RWPE2 (cell line): ENCODE measurements at regions not wholly inside any gene's neighbourhood (a gene's known extent, or its start where the extent isn't known, plus 50 kb on each side); places are given as distances from the start of the nearest gene placed in this dataset.
"Not testable (repeated sequence)": the region's sequence is repeated elsewhere in the genome, so short reads cannot be mapped to it uniquely, and the experiment has no call there.

Experiments
- ATAC-seq: fragments of 200-7000 bp; cut with Tn5 transposase; 3 replicates; pipeline ENCODE4 v1.9.1; 2021; ENCODE audit warnings: low read depth
- DNase-seq: peaks from one replicate; pipeline ENCODE4 v3.0.0-alpha.2; 2020; ENCODE audit warnings: low spot score
- H3K27ac ChIP-seq: fragments of 450-650 bp; 2 replicates; pipeline ENCODE4 v1.5.1; 2017; ENCODE audit warnings: mild to moderate bottlenecking; ENCODE audit not compliant: poor library complexity, severe bottlenecking
- H3K27me3 ChIP-seq: fragments of 250-450 bp; sonication (Bioruptor Pico); 2 replicates; pipeline ENCODE4 v1.5.1; 2021; ENCODE audit warnings: mild to moderate bottlenecking, moderate library complexity; ENCODE audit not compliant: insufficient read depth, poor library complexity, severe bottlenecking
- H3K36me3 ChIP-seq: fragments of 250-450 bp; sonication (Bioruptor Pico); 2 replicates; pipeline ENCODE4 v1.5.1; 2020; ENCODE audit warnings: low read depth, mild to moderate bottlenecking, moderate library complexity
- H3K4me1 ChIP-seq: fragments of 250-450 bp; sonication (Bioruptor Pico); 2 replicates; pipeline ENCODE4 v1.5.1; 2021; ENCODE audit warnings: mild to moderate bottlenecking, moderate library complexity; ENCODE audit not compliant: insufficient read depth, poor library complexity, severe bottlenecking
- H3K4me3 ChIP-seq: fragments of 250-450 bp; sonication (Bioruptor Pico); 2 replicates; pipeline ENCODE4 v1.5.1; 2021; ENCODE audit warnings: mild to moderate bottlenecking, moderate library complexity; ENCODE audit not compliant: severe bottlenecking
- H3K9me3 ChIP-seq: fragments of 250-450 bp; sonication (Bioruptor Pico); 2 replicates; pipeline ENCODE4 v1.5.1; 2021; ENCODE audit warnings: mild to moderate bottlenecking, moderate library complexity; ENCODE audit not compliant: severe bottlenecking
- CTCF ChIP-seq: fragments of 450-650 bp; IDR thresholded peaks from one replicate; pipeline ENCODE4 v1.5.1; 2017; ENCODE audit warnings: mild to moderate bottlenecking, moderate library complexity; ENCODE audit not compliant: poor library complexity, severe bottlenecking

- Histone ChIP-seq H3K9me3 (peaks cover 3% of the 10 kb centered on the region), H3K27ac (no peak overlapping the region), H3K36me3 (no peaks in the 10 kb centered on the region), H3K4me1 (no peaks in the 10 kb centered on the region), H3K27me3 (peaks cover 28% of the 10 kb centered on the region), H3K4me3 (no peak overlapping the region)
- no peak for TF ChIP-seq CTCF
- no peak for DNase-seq
- no peak for ATAC-seq
These were observed 1143.6 kb downstream of the TMEM121 start for GRCh38 chr14:106670011-106670410.

GRCh38 chr14:106674093-106674492, 1147.7 kb downstream of the TMEM121 start:
- not testable (repeated sequence) for H3K9me3 ChIP-seq, ATAC-seq, H3K4me1 ChIP-seq, H3K4me3 ChIP-seq, H3K27ac ChIP-seq, DNase-seq, H3K36me3 ChIP-seq
- H3K27me3 ChIP-seq = peaks cover 22% of the 10 kb centered on the region

- not testable (repeated sequence) for H3K4me3 ChIP-seq, H3K27ac ChIP-seq, H3K9me3 ChIP-seq, ATAC-seq, DNase-seq, H3K4me1 ChIP-seq, H3K36me3 ChIP-seq
- peaks cover 19% of the 10 kb centered on the region for H3K27me3 ChIP-seq
These were observed 1148.2 kb downstream of the TMEM121 start for GRCh38 chr14:106674509-106675125.

GRCh38 chr14:106675716-106676115, 1149.3 kb downstream of the TMEM121 start:
- H3K4me3 ChIP-seq, ATAC-seq, H3K4me1 ChIP-seq, H3K27ac ChIP-seq, H3K36me3 ChIP-seq, DNase-seq, H3K9me3 ChIP-seq: not testable (repeated sequence)
- peaks cover 15% of the 10 kb centered on the region for H3K27me3 ChIP-seq

GRCh38 chr14:106679776-106680175, 1153.4 kb downstream of the TMEM121 start:
- H3K4me3 ChIP-seq = no peak overlapping the region
- no peak overlapping the region for H3K27ac ChIP-seq
- H3K9me3 ChIP-seq = no peaks in the 10 kb centered on the region
- no peak for TF ChIP-seq CTCF
- ATAC-seq (no peak), DNase-seq (no peak)
- H3K36me3 ChIP-seq = no peaks in the 10 kb centered on the region
- peaks cover 10% of the 10 kb centered on the region for H3K27me3 ChIP-seq
- no peaks in the 10 kb centered on the region for H3K4me1 ChIP-seq

- Histone ChIP-seq H3K4me3 (no peak overlapping the region), H3K4me1 (no peaks in the 10 kb centered on the region), H3K27ac (no peak overlapping the region), H3K36me3 (no peaks in the 10 kb centered on the region), H3K9me3 (no peaks in the 10 kb centered on the region), H3K27me3 (peaks cover 10% of the 10 kb centered on the region)
- DNase-seq (no peak), ATAC-seq (no peak)
- TF ChIP-seq CTCF = no peak
These were observed 1154.8 kb downstream of the TMEM121 start for GRCh38 chr14:106681161-106681560.
